ENCODE measurements at regions not wholly inside any gene's neighbourhood (a gene's known extent, or its start where the extent isn't known, plus 50 kb on each side); places are given as distances from the start of the nearest gene placed in this dataset.

- Mint-ChIP-seq H3K27ac (no peak overlapping the region), H3K27me3 (ENCODE audit: low read depth) (no peaks in the 10 kb centered on the region), H3K36me3 (no peaks in the 10 kb centered on the region), H3K4me3 (no peak overlapping the region), H3K4me1 (no peaks in the 10 kb centered on the region), H3K9me3 (no peaks in the 10 kb centered on the region)
- ChIA-PET CTCF (no interaction called here), POLR2A (no interaction called here)
- DNase-seq (ENCODE audit: low spot score) (no peak), ATAC-seq (no peak)
- no peak for TF ChIP-seq IRF2 (CRISPR knock-in tag; IDR thresholded peaks at IDR 0.05; ENCODE audit: borderline replicate concordance, low read depth)
- TF ChIP-seq FOXP1 (CRISPR knock-in tag; IDR thresholded peaks at IDR 0.05; ENCODE audit: borderline replicate concordance), result no peak
- no peak for TF ChIP-seq ZNF281 (CRISPR knock-in tag; IDR thresholded peaks at IDR 0.05)
- TF ChIP-seq CTCF (IDR thresholded peaks at IDR 0.05), result no peak
- TF ChIP-seq CBFB (CRISPR knock-in tag; IDR thresholded peaks at IDR 0.05; ENCODE audit: low read depth), result no peak
- TF ChIP-seq HMGXB4 (CRISPR knock-in tag; IDR thresholded peaks at IDR 0.05), result no peak
- no peak for TF ChIP-seq ZMAT4 (CRISPR knock-in tag; IDR thresholded peaks at IDR 0.05)
- TF ChIP-seq ATF1 (CRISPR knock-in tag; IDR thresholded peaks at IDR 0.05), result no peak
- no peak for TF ChIP-seq TCF7 (CRISPR knock-in tag; IDR thresholded peaks at IDR 0.05; ENCODE audit: low read depth)
- TF ChIP-seq ZNF512 (CRISPR knock-in tag; IDR thresholded peaks at IDR 0.05; ENCODE audit: borderline replicate concordance), result no peak
- no peak for TF ChIP-seq E2F5 (CRISPR knock-in tag; IDR thresholded peaks at IDR 0.05)
- TF ChIP-seq TEAD4 (CRISPR knock-in tag; IDR thresholded peaks at IDR 0.05), result no peak
- TF ChIP-seq AR (CRISPR knock-in tag; IDR thresholded peaks at IDR 0.05), result no peak
- TF ChIP-seq E2F4 (CRISPR knock-in tag; IDR thresholded peaks at IDR 0.05; ENCODE audit: borderline replicate concordance, low read depth), result no peak
- no peak for TF ChIP-seq GABPB1 (CRISPR knock-in tag; IDR thresholded peaks at IDR 0.05)
- no peak for TF ChIP-seq ZNF263 (CRISPR knock-in tag; IDR thresholded peaks at IDR 0.05; ENCODE audit: low read depth)
- TF ChIP-seq NFYB (CRISPR knock-in tag; conservative IDR thresholded peaks at IDR 0.05; ENCODE audit: low read depth), result no peak
- no peak for TF ChIP-seq SMAD4 (CRISPR knock-in tag; IDR thresholded peaks at IDR 0.05)
- no peak for TF ChIP-seq PRDM15 (CRISPR knock-in tag; IDR thresholded peaks at IDR 0.05)
Measured at GRCh38 chr18:70414315-70414900, 125.6 kb downstream of the SOCS6 start.
